ENCODE measurements at regions not wholly inside any gene's neighbourhood (a gene's known extent, or its start where the extent isn't known, plus 50 kb on each side); places are given as distances from the start of the nearest gene placed in this dataset.

DNA sequence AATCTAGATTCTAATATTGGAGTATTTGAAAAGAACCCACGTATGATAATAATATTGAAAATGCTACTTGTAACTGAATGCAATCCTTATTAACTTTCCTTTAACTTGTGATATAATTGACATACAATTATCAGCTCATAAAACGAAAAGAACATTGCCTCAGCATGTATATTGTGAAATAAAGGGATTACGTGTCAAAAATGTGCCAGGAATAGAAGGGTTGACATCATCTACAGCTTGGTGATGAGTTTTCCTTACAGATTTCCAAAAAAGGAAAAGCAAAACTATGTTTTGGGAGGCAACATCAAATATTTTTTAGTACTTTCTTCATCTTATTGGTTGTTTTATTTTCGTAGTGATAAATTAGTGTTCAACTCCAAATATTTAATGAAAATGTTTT lies 266.0 kb upstream of the PTGER4 start:
- no peak for DNase-seq (ENCODE audit: low spot score)

DNA sequence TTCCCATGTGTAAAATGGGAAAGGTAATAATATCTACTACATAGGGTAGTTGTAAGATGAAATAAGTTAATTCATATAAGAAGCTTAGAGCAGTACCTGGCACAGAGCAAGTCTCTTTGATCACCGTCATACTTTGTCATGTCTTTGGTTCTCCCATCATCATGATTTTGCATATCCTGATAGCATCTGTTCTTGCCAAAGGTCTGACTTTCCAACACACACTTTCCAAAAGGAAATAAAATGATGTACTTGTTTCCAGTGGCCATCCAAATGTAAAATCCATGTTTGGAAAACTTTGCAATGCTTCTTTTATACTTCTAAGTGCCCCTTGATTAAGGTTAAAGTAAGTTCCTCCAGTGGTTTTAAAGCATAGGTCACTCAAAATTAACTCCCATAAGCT lies 266.9 kb upstream of the PTGER4 start:
- DNase-seq (ENCODE audit: low spot score) = no peak

DNA sequence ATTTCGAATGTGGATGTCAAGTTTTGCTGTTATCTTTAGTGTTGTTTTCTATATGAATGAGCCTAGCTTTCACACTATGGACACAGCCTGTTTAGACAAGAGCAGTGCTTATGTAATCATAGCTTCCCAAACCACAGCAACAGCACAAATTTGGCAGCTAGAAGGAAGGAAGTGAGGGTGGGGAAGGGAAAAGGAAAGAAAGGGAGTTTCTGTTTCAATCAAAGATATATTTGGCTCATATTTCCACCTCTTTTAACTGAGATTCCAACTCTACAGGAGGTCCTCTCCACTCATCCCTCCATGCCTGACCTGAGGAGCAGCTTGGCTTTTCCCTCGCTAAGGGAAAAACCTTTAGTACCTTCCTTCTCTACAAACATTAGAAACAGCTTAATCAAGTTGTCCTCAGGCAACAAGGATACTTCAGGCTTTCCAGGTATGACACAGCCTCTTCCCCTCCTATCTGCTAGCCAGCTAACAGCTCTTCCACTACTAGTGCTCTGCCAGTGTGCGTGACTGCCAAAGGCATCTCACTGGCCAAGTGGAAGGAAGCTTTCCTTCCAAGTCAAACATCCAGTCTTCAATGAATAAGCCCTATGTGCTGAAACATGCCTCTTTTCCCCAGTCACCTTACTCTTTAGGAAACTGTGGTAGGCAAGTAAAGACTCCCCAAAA lies 268.6 kb upstream of the PTGER4 start:
- DNase-seq (ENCODE audit: low spot score) = peak; percentile 81

DNA sequence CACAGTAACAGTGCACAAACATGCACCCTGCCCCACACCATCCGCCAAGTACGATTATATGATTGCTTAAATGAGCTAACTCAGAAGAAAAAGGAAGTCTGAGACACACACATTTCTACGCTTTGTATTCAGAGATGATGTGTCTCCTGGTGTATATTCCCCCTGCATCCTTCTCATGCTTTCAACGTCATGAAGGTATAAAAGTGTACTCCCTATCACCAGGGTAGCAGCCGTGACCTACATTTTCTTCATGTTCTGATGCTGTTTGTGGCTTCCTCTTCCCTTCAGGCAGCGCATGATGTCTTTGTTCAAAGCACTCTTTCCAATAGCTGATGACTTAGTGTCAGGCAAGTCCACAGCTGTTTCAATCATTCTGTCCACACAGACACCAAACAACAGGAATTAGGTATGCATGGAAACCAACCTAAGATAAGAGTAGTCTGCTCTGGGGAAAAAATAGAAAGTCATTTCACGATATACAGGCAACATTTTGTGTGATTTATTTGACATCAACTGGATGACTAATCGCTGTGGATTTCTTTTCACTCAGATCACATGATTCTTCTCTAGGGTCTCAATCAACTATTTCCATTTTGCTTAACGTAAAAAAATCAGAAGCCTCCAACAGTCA lies 269.4 kb upstream of the PTGER4 start:
- peak; percentile 87 for DNase-seq (ENCODE audit: low spot score)

DNA sequence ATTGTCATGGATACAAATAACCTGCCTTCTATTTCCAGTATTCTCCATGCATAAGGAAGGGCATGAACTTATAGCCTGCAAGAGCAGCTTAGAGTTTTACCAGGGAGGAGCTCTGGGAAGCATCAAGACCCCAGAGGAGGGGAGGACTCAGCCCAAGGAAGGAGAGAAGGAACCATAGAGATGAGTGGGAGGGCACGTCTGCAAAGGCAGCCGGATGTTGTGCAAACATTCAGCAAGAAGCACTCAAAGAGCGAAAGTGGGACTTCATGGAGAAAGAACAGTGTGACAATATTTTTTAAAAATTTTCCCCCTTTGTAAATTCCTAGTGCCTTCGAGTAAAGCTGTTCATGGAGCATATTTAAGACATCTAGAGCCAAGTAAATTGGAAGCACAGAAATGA lies 270.1 kb upstream of the PTGER4 start:
- DNase-seq (ENCODE audit: low spot score) = no peak

DNA sequence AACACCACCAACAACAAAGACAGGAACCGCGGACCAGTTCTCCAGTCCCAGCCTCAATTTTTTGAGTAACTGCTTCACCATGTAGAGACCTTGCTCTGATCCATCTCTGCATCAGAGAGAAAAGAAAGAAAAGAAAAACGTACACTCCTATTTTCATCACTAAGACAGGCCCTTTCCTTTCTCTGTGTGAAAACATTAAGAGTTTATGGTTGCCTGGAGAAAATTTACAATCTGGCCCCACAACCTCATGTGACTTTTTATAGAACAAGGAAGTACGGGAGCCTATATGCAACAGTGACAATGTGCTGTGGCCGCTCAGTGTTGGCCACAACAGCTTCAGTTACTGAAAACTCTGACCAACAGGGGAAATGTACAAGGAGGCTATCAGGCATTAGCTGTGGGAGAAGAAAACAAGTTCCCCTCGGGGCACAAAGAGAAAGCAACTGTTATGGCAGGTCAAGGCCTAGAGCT lies 272.9 kb upstream of the PTGER4 start:
- DNase-seq (ENCODE audit: low spot score) = no peak

DNA sequence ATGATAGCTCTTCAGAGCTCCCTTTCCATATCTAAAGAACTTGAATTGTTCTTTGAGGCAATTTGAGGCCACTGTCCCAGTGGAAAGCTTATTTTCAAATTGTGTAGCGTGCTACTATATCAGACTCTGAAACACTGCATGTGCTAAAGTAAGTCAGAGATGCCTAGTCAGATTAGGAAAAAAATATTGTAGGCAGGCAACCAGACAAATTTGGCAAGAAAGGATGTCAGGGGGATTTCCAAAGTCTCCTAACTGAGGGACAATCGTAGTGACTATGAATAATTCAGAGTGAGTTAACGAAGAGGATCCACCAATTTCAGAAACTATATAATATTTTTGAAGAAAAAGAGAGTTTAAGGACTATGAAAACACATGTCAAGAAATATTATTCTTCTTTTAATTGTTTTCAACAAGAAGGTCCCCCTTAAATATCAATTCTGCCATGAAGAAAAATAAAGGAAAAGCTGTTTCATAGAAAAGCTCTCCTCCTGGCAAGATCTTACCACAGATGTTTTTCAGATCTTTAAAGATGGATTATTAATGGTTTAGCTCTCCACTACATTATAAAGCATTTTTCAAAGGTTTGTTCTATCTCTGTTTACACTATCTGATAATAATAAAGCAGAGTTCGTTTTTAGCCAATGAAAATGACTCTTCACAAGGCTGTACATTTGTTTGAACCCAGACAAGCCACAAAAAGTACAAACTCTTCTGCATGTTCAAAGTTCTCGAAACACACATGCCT lies 273.5 kb upstream of the PTGER4 start:
- no peak for DNase-seq (ENCODE audit: low spot score)

DNA sequence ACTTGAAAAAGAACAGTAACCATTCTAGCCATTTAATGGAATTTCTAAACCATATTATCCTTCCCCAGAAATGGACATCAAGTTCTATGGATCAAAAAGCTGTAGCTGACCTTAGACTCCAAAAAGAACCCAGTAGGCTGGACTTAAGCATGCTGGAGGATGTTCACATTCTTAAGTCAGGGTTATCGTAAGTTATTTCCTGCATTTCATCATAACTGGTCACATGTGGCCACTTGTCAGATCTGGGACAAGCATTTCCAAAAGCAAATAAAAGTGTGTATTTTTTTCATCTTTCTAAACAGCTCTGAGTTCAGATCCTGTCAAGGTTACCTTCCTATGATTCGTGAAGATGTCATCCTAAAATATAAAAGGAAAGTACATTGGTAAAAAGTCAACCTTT lies 274.5 kb upstream of the PTGER4 start:
- peak; percentile 23 for DNase-seq (ENCODE audit: low spot score)

DNA sequence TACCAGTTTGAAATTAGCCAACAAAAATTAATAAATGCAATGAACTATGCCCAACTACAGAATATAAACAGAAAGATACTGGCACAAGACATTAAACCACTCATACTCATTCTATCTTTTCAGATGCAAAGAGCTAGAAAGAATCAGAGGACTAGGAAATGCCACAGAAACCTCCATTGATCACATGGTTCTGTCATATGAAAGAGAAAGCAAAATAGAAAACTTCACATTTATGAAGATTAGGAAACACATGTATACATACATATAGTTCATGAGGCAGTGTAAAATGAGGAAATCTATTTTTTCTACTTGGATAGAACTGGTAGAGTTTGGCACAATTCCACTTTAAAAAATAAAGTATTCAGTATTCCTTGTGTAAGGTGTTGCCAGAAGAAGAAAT lies 275.1 kb upstream of the PTGER4 start:
- no peak for DNase-seq (ENCODE audit: low spot score)

DNA sequence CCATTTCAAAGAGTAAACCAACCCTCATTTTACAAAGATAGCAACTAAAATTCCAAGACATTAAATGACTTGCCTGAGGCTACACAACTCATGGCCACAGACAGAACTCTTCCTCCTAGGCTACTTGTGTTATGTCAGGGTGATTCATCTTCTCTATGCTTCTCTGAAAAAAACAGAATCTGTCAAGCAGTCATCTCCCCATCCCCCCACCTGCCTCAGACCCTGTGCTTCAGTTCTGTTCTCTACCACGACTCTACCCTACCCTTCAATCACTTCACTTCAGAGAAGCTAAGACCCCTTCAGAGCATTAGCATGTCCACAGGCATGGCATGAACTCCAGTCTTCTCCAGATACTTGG lies 277.7 kb upstream of the PTGER4 start:
- no peak for DNase-seq (ENCODE audit: low spot score)

DNA sequence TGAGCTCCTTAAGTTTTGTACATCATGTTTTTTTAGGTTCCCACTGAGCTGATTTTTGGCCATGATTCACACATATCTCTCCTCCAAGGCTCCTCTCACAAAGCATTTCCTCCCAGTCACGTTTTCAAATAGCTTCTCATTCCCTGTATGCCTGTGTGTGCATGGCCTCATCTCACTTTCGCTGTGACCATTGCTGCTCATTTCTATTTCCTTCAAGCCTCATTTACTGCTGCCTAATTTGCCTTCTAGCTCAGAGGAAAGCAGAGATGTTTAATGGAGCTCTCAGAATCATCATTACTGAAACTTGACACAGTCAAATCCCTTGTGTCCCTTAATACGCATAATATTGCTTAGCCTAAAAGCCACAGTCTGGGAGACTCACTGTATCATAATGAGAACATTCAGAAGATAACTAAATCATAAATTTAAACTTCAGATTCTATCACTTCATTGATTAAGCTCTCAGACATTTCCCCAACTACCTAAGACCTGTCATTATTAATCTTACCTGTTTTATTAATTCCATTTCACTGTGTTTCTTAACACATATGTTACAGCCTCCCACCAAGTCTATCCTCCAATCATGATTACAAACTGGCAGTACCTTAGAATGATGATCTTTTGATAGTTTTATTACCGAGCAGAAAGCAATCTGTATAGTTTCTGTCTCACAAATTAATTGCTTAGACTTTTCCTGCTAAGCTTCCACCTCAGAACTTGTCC lies 278.3 kb upstream of the PTGER4 start:
- DNase-seq (ENCODE audit: low spot score) = no peak

DNA sequence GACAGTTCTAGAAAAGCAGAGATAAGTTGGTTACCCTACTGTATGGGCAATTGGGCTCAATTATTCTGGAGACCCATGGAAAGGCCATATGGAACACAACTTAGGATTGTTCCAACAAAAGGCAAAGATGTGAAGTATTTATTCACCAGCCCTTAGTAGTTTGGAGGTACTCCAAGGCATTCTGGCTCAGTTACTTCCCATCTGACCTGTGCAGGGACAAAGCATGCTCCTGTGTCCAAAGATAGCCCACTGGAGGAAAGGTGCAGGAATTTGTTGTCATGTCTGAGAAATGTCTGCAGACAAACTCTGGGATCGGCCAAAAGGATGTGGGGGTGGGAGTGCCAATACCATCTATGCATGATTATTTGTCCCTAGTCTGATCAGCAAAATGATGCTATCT lies 279.5 kb upstream of the PTGER4 start:
- no peak for DNase-seq (ENCODE audit: low spot score)

DNA sequence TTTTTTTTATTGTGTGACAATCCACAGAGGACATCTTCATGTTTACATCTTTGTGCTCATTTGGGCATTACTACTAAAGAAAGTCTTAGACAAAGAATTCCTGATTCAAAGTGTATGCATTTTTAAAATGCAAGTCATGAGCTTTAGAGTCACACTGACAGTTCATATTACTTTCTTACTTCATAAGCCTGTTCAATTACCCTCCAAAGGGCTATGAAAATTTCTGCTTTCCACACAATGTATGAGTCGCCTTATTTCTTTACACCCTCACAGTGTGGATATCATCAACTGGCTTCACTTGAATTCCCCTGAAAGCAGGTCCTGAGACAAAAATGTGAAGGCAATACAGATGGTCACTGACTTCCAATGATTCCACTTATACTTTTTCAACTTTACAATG lies 280.4 kb upstream of the PTGER4 start:
- DNase-seq (ENCODE audit: low spot score) = no peak

DNA sequence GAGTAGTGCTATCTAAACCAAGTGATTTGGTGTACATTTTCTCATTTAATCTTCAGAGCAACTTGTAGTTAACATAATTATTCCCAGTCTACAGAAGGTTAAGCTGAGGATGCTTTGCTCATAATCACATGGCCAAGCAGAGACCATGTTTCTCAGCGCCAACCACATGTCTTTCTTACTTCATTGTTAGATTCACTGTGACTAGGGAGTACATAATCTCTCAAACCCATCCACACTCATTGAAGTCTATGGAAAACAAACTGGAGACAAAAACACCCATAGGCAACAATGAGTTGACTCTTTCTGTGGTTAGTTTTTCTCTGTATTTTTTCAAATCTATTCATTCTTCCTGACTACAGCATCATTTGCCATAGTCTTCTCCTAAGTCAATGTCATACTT lies 281.7 kb upstream of the PTGER4 start:
- no peak for DNase-seq (ENCODE audit: low spot score)

DNA sequence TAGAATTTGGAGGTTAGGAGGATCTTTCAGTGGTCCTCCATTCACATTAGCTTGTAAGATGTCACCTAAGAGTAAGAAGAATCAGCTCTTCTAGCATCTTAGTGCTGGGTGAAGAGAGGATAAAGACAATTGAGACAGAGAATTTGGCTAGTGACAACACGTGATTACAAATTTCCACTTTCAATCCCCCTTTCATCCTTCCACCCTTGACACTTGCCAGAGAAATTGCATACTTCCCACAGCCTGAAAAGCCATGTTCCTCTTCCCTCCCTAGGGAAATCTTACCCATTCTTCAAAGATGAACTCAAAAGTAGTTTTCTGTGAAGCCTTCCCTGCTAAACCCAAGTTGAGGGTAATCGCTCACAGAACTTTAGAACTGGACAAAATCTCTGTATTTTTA lies 282.6 kb upstream of the PTGER4 start:
- DNase-seq (ENCODE audit: low spot score) = no peak

DNA sequence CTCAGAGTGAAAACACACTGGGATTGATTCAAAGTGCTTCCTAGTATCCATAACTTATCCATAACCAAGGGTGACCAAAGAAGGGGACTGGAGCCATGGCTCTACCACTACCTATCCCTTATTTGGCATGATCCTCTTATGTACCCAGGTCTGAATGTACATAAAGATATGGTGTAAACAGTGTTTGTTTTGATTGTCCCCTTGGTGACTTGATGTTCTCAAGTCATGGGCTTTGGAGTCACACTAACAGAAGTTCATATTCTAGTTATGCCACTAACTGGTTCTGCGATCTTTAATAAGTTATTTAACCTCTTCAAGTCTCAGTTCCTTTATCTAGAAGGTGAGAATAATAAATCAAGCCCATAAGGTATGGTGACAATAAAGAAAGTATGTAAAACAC lies 283.4 kb upstream of the PTGER4 start:
- DNase-seq (ENCODE audit: low spot score) = no peak

DNA sequence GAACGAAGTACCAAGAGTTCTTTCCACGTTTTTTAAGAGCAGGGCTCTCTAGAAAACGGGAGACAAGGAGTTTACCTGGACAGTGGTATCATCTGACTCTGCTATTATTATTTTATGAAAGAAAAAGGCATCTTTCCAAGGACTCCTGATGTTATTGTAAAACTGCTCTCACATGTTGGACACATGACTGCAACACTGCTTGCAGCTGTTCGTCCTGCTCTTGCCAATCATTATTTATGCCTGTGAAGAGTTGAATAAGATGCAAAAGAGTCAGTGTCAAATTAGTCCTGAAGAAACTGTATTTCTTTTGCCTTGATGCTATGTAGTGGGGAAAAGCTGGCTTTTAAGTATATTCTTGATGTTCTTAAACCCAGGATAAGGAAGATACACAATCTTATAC lies 284.5 kb upstream of the PTGER4 start:
- DNase-seq (ENCODE audit: low spot score) = no peak

DNA sequence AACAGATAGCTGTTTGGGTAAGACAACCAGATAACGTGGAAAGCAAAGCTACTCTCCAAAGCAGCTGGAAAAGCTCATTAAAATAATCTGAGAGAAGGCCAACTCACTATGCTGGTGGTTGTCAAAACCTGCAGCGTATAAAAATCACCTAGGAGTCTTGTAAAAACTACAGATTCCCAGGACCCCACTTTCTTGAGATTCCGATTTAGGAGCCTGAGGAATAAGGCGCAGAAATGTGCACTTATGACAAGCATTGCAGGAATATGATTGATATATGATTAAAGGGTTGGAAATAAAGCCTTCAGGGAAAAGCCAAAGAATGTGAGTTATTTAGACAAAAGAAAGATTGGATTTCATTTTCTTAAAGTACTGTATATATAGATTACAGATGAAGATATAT lies 285.0 kb upstream of the PTGER4 start:
- no peak for DNase-seq (ENCODE audit: low spot score)

DNA sequence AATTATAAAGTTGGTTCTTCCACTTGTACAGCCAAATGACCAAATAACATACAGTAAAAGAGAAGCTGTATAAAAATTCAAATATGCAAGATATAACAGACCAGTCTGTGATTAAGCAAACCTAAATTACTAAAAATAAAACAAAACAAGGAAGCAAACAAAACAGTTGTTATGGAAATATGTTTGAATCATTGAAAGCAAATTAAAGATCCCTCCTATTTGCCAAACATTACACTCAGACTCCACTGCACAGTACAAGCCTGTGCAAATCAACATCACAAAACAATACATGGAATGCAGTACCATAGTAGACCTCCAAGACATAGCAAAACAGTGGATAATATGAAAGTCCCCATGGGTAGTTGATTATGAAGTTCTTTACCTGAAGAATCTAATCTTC lies 288.1 kb upstream of the PTGER4 start:
- DNase-seq (ENCODE audit: low spot score) = no peak

DNA sequence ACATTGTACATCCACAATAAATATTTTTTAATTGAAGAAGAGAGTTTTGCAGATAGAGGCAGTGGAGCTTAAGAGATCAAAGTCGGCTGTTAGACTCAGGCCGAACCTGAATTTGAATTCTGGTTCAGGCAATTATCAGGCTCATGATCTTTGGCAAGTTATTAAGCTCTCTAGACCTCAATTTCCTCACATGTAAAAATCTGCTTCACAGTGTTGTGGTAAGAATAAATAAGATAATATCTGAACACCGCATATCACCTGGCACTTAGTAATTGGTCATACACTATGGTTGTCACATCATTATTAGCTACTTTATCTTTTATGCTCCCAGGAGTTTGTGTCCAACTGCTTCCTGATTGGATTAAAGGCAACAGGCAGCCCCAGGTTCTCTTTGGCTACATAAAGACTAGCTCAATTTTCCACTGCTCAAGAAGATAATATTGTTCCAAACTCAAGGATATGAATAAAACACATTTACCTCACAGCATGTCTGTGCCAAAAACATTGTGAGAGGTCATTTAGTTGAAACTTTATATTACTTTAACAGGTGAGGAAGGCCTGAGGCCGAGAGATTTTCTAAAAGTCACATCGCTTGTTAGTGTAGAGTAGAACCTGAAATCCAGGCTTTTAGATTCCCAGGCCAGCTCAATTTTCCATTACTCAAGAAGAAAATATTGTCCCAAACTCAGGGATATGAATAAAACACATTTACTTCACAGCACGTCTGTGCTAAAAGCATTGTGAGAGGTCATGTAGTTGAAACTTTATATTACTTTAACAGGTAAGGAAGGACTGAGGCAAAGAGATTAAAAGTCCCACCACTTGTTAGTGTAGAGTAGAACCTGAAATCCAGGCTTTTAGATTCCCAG lies 289.2 kb upstream of the PTGER4 start:
- DNase-seq (ENCODE audit: low spot score) = no peak

DNA sequence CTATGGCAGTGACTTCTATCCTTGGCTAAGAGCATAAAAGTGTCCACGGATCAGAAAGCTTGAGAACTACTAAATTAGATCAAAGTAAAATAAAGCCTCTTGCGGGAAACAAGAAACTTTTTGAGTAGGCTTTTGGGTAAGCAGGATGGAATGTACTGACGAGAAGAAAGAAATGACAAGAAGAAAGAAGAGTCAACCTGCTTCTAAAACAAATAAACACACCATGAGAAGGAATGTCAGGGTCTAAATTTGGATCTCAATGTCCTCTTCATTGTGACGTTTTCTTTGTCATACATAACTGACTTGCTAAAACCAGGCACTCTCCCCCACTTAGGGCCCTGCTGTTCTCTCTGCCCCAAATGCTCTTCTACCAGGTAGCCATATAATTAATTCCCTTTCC lies 290.1 kb upstream of the PTGER4 start:
- no peak for DNase-seq (ENCODE audit: low spot score)

DNA sequence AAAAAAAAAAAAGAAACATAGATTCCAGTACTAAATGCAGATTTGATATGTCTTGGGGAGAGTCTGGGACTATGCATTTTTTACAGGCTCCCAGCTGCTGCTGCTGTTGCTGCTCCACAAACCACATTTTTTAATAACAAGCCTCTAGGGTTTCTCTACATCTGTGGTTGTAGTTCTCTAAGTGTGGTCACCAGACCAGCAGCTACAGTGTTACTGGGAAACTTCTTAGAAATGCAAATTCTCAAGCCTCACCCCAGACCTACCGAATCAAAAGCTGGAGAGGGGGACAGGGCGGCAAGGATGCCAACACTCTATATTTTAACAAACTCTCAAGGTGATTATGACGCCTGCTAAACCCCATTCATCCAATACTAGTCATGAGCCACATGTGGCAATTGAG lies 293.4 kb upstream of the PTGER4 start:
- DNase-seq (ENCODE audit: low spot score) = peak; percentile 25

Data from A172 (cell line).